ENCODE measurements at regions not wholly inside any gene's neighbourhood (a gene's known extent, or its start where the extent isn't known, plus 50 kb on each side); places are given as distances from the start of the nearest gene placed in this dataset.

- no peak for ATAC-seq
- Histone ChIP-seq H3K4me1 (no peaks in the 10 kb centered on the region), H3K4me3 (no peak overlapping the region), H3K9me3 (no peaks in the 10 kb centered on the region), H3K27ac (no peak overlapping the region), H3K36me3 (no peaks in the 10 kb centered on the region), H3K27me3 (no peaks in the 10 kb centered on the region)
- WGBS (ENCODE audit: insufficient coverage, low coverage, low lambda C conversion rate, missing lambda C conversion rate): 50% methylated on average over 2 of the region's 2 CpGs
- no peak for DNase-seq
- no peak for TF ChIP-seq POLR2A (IDR thresholded peaks at IDR 0.05)
- no peak for TF ChIP-seq CTCF (IDR thresholded peaks at IDR 0.05)
- intact Hi-C loops (cut with DNase I): no loop called here
Observed at GRCh38 chr7:79684384-79684783, 230.9 kb upstream of the MAGI2 start.

DNA sequence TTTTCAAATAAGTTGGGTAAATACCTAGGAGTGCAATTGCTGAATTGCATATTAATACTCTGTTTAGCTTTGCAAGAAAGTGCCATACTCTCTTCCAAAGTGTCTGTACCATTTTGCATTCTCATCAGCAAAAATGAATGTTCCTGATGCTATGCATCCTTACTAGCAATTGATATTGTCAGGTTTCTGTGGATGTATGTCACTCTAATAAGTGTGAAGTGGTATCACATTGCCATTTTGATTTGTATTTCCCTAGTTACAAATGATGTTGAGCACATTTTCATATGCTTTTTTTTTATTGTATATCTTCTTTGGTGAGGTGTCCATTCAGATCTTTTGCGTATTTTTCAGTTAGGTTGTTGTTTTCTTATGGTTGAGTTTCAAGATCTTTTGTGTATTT, 230.4 kb upstream of the MAGI2 start:
- H3K4me3 ChIP-seq: no peak overlapping the region
- intact Hi-C loops (cut with DNase I): no loop called here

GRCh38 chr7:79683185-79683890, 229.9 kb upstream of the MAGI2 start:
- Histone ChIP-seq H3K27me3 (no peaks in the 10 kb centered on the region), H3K4me3 (no peak overlapping the region)
- no peak for ATAC-seq

More for the DNA sequence above, 230.4 kb upstream of the MAGI2 start:
- H3K36me3 ChIP-seq: no peaks in the 10 kb centered on the region
- no peaks in the 10 kb centered on the region for H3K27me3 ChIP-seq
- TF ChIP-seq POLR2A (IDR thresholded peaks at IDR 0.05) (no peak), CTCF (IDR thresholded peaks at IDR 0.05) (no peak)
- ATAC-seq (no peak), DNase-seq (no peak)
- H3K9me3 ChIP-seq: no peaks in the 10 kb centered on the region
- 61% methylated on average over 1 of the region's 1 CpG for WGBS (ENCODE audit: insufficient coverage, low coverage, low lambda C conversion rate, missing lambda C conversion rate)
- no peaks in the 10 kb centered on the region for H3K4me1 ChIP-seq
- H3K27ac ChIP-seq: no peak overlapping the region

DNA sequence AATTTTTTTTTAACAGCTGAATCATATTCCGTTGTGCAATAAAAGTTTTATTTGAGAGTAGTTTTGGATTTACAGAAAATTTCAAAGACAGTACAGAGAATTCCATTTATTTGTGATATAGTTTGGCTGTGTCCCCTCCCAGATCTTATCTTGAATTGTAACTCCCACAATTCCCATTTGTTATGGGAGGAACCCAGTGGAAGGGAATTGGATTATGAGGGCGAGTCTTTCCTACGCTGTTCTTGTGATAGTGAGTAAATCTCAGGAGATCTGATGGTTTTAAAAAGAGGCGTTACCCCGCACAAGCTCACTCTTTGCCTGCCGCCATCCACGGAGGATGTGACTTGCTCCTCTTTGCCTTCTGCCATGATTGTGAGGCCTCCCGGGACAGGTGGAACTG, 228.0 kb upstream of the MAGI2 start:
- ATAC-seq: no peak
- WGBS (ENCODE audit: insufficient coverage, low coverage, low lambda C conversion rate, missing lambda C conversion rate): 76% methylated on average over 8 of the region's 8 CpGs
- Histone ChIP-seq H3K9me3 (no peaks in the 10 kb centered on the region), H3K27me3 (no peaks in the 10 kb centered on the region), H3K4me1 (no peaks in the 10 kb centered on the region), H3K4me3 (no peak overlapping the region), H3K36me3 (no peaks in the 10 kb centered on the region), H3K27ac (no peak overlapping the region)
- intact Hi-C loops (cut with DNase I): no loop called here
- TF ChIP-seq POLR2A (IDR thresholded peaks at IDR 0.05) (no peak), CTCF (IDR thresholded peaks at IDR 0.05) (no peak)
- DNase-seq: no peak

More at GRCh38 chr7:79683185-79683890, 229.9 kb upstream of the MAGI2 start:
- H3K9me3 ChIP-seq: no peaks in the 10 kb centered on the region
- H3K27ac ChIP-seq: no peak overlapping the region
- no peaks in the 10 kb centered on the region for H3K4me1 ChIP-seq
- intact Hi-C loops (cut with DNase I): no loop called here
- H3K36me3 ChIP-seq: no peaks in the 10 kb centered on the region
- TF ChIP-seq POLR2A (IDR thresholded peaks at IDR 0.05) (no peak), CTCF (IDR thresholded peaks at IDR 0.05) (no peak)
- no peak for DNase-seq
- 40% methylated on average over 3 of the region's 3 CpGs for WGBS (ENCODE audit: insufficient coverage, low coverage, low lambda C conversion rate, missing lambda C conversion rate)

Data from right lobe of liver (tissue), 6 donors.